GM12878 (cell line): ENCODE measurements at regions not wholly inside any gene's neighbourhood (a gene's known extent, or its start where the extent isn't known, plus 50 kb on each side); places are given as distances from the start of the nearest gene placed in this dataset.

Experiments used
- ATAC-seq: fragments of 200-7000 bp; cut with Tn5 transposase; 3 replicates; pipeline ENCODE4 v1.9.1; 2020; ENCODE audit warnings: mild to moderate bottlenecking, moderate library complexity
- BruUV-seq: library from RNA; stranded (reverse); fragments of 400-500 nt; replicated peaks from 2 replicates; lab custom pipeline; 2021; lab: Mats Ljungman, UMichigan
- CTCF ChIA-PET: fragments of 300-600 bp; sonication (Branson Sonifier 250); formaldehyde crosslinking; extraction: SDS; loops from one replicate; lab custom pipeline; 2021; ENCODE audit warnings: inconsistent platforms; lab: Yijun Ruan, JAX
- POLR2A ChIA-PET: fragments of 350-600 bp; formaldehyde crosslinking; extraction: SDS; loops from one replicate; lab custom pipeline; 2021; ENCODE audit warnings: inconsistent platforms; lab: Charles Lee
- RAD21 ChIA-PET: fragments of 300-600 bp; sonication (Branson Sonifier 250); formaldehyde crosslinking; loops from one replicate; lab custom pipeline; 2023; ENCODE audit warnings: antibody characterized with exemption; ENCODE audit not compliant: unreplicated experiment; lab: Charles Lee
- SMC1A ChIA-PET: fragments of 300-600 bp; sonication (Branson Sonifier 250); formaldehyde crosslinking; loops from one replicate; lab custom pipeline; 2023; ENCODE audit not compliant: unreplicated experiment, uncharacterized antibody; lab: Charles Lee
- DNase-seq: peaks from one replicate; pipeline ENCODE4 v3.0.0-alpha.2; 2011; ENCODE audit warnings: low read depth, low spot score
- FAIRE-seq: peaks from 3 replicates; lab custom pipeline; 2011; peaks lifted over from hg19 to GRCh38; lab: Jason Lieb, UNC
- H2AFZ ChIP-seq: 2 replicates; pipeline ENCODE4 v1.6.0; 2011; ENCODE audit warnings: low read depth, low read length, control low read depth; ENCODE audit not compliant: control insufficient read depth
- H3K27ac ChIP-seq: 2 replicates; pipeline ENCODE4 v1.5.1; 2011; ENCODE audit warnings: control low read depth; ENCODE audit not compliant: control insufficient read depth, insufficient read depth
- H3K27me3 ChIP-seq, 2 experiments: replicated peaks in 1 of 2; 2 replicates each; pipeline versions ENCODE4 v1.6.0 to v1.6.1; 2011; ENCODE audit warnings: low read length in 1 of 2; ENCODE audit not compliant: control insufficient read depth in 2 of 2, insufficient read depth in 2 of 2
- H3K36me3 ChIP-seq, 2 experiments: 2 replicates each; pipeline ENCODE4 v1.5.1; 2011; ENCODE audit warnings: low read length in 1 of 2; ENCODE audit not compliant: control insufficient read depth in 2 of 2, insufficient read depth in 2 of 2
- H3K4me1 ChIP-seq: 2 replicates; pipeline ENCODE4 v1.6.1; 2011; ENCODE audit warnings: mild to moderate bottlenecking, low read length, moderate library complexity, mixed read lengths; ENCODE audit not compliant: control insufficient read depth, insufficient read depth
- H3K4me2 ChIP-seq: 2 replicates; pipeline ENCODE4 v1.6.0; 2011; ENCODE audit warnings: control low read depth; ENCODE audit not compliant: control insufficient read depth, insufficient read depth
- H3K4me3 ChIP-seq: fragments of 200-600 bp; sonication (generic); 2 replicates; pipeline ENCODE4 v1.5.1; 2016
- H3K79me2 ChIP-seq: 2 replicates; pipeline ENCODE4 v1.6.0; 2011; ENCODE audit warnings: low read length; ENCODE audit not compliant: control insufficient read depth, insufficient read depth
- H3K9ac ChIP-seq: 2 replicates; pipeline ENCODE4 v1.8.0; 2011; ENCODE audit warnings: low read length, control low read depth, mixed read lengths; ENCODE audit not compliant: control insufficient read depth, insufficient read depth
- H3K9me3 ChIP-seq: replicated peaks from 3 replicates; pipeline ENCODE4 v1.5.1; 2011; ENCODE audit warnings: mild to moderate bottlenecking, low read length; ENCODE audit not compliant: control insufficient read depth, insufficient read depth
- H4K20me1 ChIP-seq: 2 replicates; pipeline ENCODE4 v1.6.0; 2011; ENCODE audit not compliant: control insufficient read depth, insufficient read depth
- ASH2L ChIP-seq: fragments of 300-600, 200-600 bp; sonication (generic); IDR thresholded peaks from 2 replicates; pipeline ENCODE4 v1.6.1; 2017; ENCODE audit warnings: low read depth, mild to moderate bottlenecking, borderline replicate concordance
- CHD4 ChIP-seq: fragments of 200-600 bp; sonication (generic); IDR thresholded peaks from 2 replicates; pipeline ENCODE4 v1.6.1; 2016; ENCODE audit warnings: mild to moderate bottlenecking
- EZH2 ChIP-seq: IDR thresholded peaks from 2 replicates; pipeline ENCODE4 v1.6.1; 2012; ENCODE audit warnings: low read depth, mild to moderate bottlenecking, control low read depth, inconsistent platforms, low read length, borderline replicate concordance; ENCODE audit not compliant: control insufficient read depth
- FOXK2 ChIP-seq: fragments of 450-650 bp; IDR thresholded peaks from 2 replicates; pipeline ENCODE4 v1.6.1; 2017; ENCODE audit warnings: mild to moderate bottlenecking, moderate library complexity
- IKZF1 ChIP-seq: fragments of 450-650 bp; conservative IDR thresholded peaks from 2 replicates; pipeline ENCODE4 v1.6.1; 2017; ENCODE audit warnings: antibody characterized with exemption, mild to moderate bottlenecking
- MYC ChIP-seq: IDR thresholded peaks from 2 replicates; pipeline ENCODE4 v1.6.1; 2011; ENCODE audit warnings: mild to moderate bottlenecking, low read length, moderate library complexity, inconsistent platforms; ENCODE audit not compliant: insufficient read depth, insufficient replicate concordance, insufficient read length, severe bottlenecking
- POLR2AphosphoS2 ChIP-seq: IDR thresholded peaks from 2 replicates; pipeline ENCODE4 v1.6.1; 2011; ENCODE audit warnings: low read depth, mild to moderate bottlenecking, low read length, improper control_type of control experiment, moderate library complexity
- SMAD5 ChIP-seq: IDR thresholded peaks from 2 replicates; pipeline ENCODE4 v1.6.1; 2016; ENCODE audit warnings: antibody characterized with exemption, low read depth
- SMC3 ChIP-seq: IDR thresholded peaks from 2 replicates; pipeline ENCODE4 v1.6.1; 2011; ENCODE audit warnings: low read length, improper control_type of control experiment, borderline replicate concordance
- WGBS: methylation state at CpG from one replicate; pipeline ENCODE4 v1.1.6; 2016; ENCODE audit warnings: low lambda C conversion rate; ENCODE audit not compliant: insufficient replicate concordance, insufficient coverage; ENCODE audit errors: missing lambda C conversion rate; 5-methylcytosine and 5-hydroxymethylcytosine counted together
- in situ Hi-C: fragments of 300-500 bp; cut with MboI; formaldehyde crosslinking; loops from 9 replicates; pipeline ENCODE4 v1.14.3; 2018; ENCODE audit warnings: mixed read lengths
- intact Hi-C: fragments of 100-400 bp; cut with micrococcal nuclease; formaldehyde crosslinking; loops from one replicate; pipeline ENCODE4 v1.14.2; 2022; ENCODE audit not compliant: unreplicated experiment
- TF ChIP-seq, protein P1 (sequence below): fragments of 450-650 bp; IDR thresholded peaks from 2 replicates; pipeline ENCODE4 v1.6.1; 2017; ENCODE audit warnings: mild to moderate bottlenecking, moderate library complexity
- TF ChIP-seq, protein P2 (sequence below): IDR thresholded peaks from 2 replicates; pipeline ENCODE4 v1.6.1; 2012; ENCODE audit warnings: low read depth, low read length, improper control_type of control experiment
- TF ChIP-seq, protein P3 (sequence below): fragments of 450-650 bp; IDR thresholded peaks from 2 replicates; pipeline ENCODE4 v1.6.1; 2014; ENCODE audit warnings: mild to moderate bottlenecking

DNA sequence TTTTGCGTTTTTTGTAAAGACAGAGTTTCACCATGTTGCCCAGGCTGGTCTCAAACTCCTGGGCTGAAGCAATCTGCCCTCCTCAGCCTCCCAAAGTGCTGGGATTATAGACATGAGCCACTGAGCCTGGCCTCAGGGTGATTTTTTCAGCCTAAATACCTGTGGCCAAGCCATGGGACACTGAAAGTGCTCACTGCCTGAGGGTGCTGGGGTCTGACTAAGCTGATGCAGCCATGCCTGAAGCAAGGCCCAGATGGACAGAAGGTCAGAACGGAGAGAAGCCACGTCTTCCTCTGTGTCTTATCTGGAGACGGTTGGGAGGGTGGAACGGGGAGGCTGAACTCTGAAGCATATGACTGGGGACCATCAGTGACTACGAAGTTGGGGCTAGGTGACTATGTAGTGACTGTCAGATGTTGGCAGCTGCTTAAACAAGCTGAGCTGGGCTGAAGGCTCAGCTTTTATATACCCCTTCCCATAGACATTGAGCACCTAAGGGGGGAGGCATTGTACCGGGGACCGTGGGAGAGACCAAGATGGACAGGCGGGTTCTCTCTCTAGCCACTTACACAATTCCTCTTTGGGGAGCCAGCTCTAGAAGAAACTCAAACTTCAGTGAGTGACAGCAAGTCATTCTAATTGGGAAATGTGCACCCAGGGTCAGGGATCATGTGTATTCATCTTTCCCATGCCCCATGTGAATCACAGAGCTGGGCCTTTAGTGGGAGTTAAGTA lies 73.3 kb upstream of the HABP2 start:
- FAIRE-seq (no peak), ATAC-seq (no peak), DNase-seq (no peak)
- no peak overlapping the region for H3K27ac ChIP-seq
- intact Hi-C loops: no loop called here
- POLR2A ChIA-PET: no interaction called here
- H3K27me3 ChIP-seq: no peaks in the 10 kb centered on the region
- H3K36me3 ChIP-seq: no peaks in the 10 kb centered on the region
- TF ChIP-seq EZH2: no peak
- TF ChIP-seq, protein P1, sequence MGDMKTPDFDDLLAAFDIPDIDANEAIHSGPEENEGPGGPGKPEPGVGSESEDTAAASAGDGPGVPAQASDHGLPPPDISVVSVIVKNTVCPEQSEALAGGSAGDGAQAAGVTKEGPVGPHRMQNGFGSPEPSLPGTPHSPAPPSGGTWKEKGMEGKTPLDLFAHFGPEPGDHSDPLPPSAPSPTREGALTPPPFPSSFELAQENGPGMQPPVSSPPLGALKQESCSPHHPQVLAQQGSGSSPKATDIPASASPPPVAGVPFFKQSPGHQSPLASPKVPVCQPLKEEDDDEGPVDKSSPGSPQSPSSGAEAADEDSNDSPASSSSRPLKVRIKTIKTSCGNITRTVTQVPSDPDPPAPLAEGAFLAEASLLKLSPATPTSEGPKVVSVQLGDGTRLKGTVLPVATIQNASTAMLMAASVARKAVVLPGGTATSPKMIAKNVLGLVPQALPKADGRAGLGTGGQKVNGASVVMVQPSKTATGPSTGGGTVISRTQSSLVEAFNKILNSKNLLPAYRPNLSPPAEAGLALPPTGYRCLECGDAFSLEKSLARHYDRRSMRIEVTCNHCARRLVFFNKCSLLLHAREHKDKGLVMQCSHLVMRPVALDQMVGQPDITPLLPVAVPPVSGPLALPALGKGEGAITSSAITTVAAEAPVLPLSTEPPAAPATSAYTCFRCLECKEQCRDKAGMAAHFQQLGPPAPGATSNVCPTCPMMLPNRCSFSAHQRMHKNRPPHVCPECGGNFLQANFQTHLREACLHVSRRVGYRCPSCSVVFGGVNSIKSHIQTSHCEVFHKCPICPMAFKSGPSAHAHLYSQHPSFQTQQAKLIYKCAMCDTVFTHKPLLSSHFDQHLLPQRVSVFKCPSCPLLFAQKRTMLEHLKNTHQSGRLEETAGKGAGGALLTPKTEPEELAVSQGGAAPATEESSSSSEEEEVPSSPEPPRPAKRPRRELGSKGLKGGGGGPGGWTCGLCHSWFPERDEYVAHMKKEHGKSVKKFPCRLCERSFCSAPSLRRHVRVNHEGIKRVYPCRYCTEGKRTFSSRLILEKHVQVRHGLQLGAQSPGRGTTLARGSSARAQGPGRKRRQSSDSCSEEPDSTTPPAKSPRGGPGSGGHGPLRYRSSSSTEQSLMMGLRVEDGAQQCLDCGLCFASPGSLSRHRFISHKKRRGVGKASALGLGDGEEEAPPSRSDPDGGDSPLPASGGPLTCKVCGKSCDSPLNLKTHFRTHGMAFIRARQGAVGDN: no peak
- TF ChIP-seq MYC: no peak
- TF ChIP-seq, protein P2, sequence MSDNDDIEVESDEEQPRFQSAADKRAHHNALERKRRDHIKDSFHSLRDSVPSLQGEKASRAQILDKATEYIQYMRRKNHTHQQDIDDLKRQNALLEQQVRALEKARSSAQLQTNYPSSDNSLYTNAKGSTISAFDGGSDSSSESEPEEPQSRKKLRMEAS: no peak
- no peak for TF ChIP-seq FOXK2
- TF ChIP-seq, protein P3, sequence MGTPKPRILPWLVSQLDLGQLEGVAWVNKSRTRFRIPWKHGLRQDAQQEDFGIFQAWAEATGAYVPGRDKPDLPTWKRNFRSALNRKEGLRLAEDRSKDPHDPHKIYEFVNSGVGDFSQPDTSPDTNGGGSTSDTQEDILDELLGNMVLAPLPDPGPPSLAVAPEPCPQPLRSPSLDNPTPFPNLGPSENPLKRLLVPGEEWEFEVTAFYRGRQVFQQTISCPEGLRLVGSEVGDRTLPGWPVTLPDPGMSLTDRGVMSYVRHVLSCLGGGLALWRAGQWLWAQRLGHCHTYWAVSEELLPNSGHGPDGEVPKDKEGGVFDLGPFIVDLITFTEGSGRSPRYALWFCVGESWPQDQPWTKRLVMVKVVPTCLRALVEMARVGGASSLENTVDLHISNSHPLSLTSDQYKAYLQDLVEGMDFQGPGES: no peak
- TF ChIP-seq SMC3: no peak
- TF ChIP-seq ASH2L: no peak
- no peak for TF ChIP-seq POLR2AphosphoS2
- no peak for TF ChIP-seq IKZF1
- TF ChIP-seq SMAD5: no peak
- no peak for TF ChIP-seq CHD4
- no peak overlapping the region for H3K4me2 ChIP-seq
- H3K9ac ChIP-seq: no peak overlapping the region
- in situ Hi-C loops: no loop called here
- no peaks in the 10 kb centered on the region for H3K4me1 ChIP-seq
- no peak overlapping the region for H2AFZ ChIP-seq
- CTCF ChIA-PET: no interaction called here
- SMC1A ChIA-PET: no interaction called here
- no peaks in the 10 kb centered on the region; the same call in 2 of the 3 replicates for H3K9me3 ChIP-seq
- H3K4me3 ChIP-seq: no peak overlapping the region
- H4K20me1 ChIP-seq: no peaks in the 10 kb centered on the region
- 32% methylated on average over 9 of the region's 9 CpGs for WGBS
- RAD21 ChIA-PET: no interaction called here
- no TSS peak for BruUV-seq
- H3K79me2 ChIP-seq: no peaks in the 10 kb centered on the region
